Thoracic aorta (tissue), 2 donors: ENCODE measurements at regions not wholly inside any gene's neighbourhood (a gene's known extent, or its start where the extent isn't known, plus 50 kb on each side); places are given as distances from the start of the nearest gene placed in this dataset.
A peak's percentile ranks its signal among the peaks of the same experiment; 100 is the strongest.
"Not testable (repeated sequence)": the region's sequence is repeated elsewhere in the genome, so short reads cannot be mapped to it uniquely, and the experiment has no call there.

ENCODE experiments used
- ATAC-seq: fragments of 150-250 bp; one replicate; pipeline ENCODE4 v1.8.0; 2017; ENCODE audit warnings: low read depth; ENCODE audit not compliant: insufficient number of reproducible peaks, low FRiP score
- DNase-seq: peaks from one replicate; pipeline ENCODE4 v3.0.0-alpha.2; 2020; ENCODE audit warnings: low spot score
- H3K27ac ChIP-seq, 2 donors: fragments of 200-600 bp; sonication (generic); 1 replicate in 1 of 2; 2 replicates in 1 of 2; pipeline ENCODE4 v1.5.1; 2016; ENCODE audit warnings: mild to moderate bottlenecking in 2 of 2, moderate library complexity in 2 of 2
- H3K27me3 ChIP-seq: fragments of 200-600 bp; sonication (generic); replicated peaks from 2 replicates; pipeline ENCODE4 v1.6.0; 2016; ENCODE audit warnings: mild to moderate bottlenecking; ENCODE audit not compliant: insufficient read depth
- H3K36me3 ChIP-seq: fragments of 200-600 bp; sonication (generic); one replicate; pipeline ENCODE4 v1.5.1; 2016
- H3K4me1 ChIP-seq, 2 donors: fragments of 200-600 bp; sonication (generic); 1 replicate in 1 of 2; 2 replicates in 1 of 2; pipeline versions ENCODE4 v1.5.1 to v1.6.0; 2016; ENCODE audit warnings: low read depth in 2 of 2, mild to moderate bottlenecking in 1 of 2; ENCODE audit not compliant: control insufficient read depth in 1 of 2
- H3K4me3 ChIP-seq: fragments of 200-600 bp; sonication (generic); 2 replicates; pipeline ENCODE4 v1.5.1; 2016; ENCODE audit warnings: mild to moderate bottlenecking
- H3K9me3 ChIP-seq: fragments of 200-600 bp; sonication (generic); 2 replicates; pipeline ENCODE4 v1.5.1; 2016
- CTCF ChIP-seq: fragments of 200-600 bp; sonication (generic); IDR thresholded peaks from one replicate; pipeline ENCODE4 v1.5.1; 2019; ENCODE audit warnings: antibody characterized with exemption

GRCh38 chr10:90293616-90294015, 564.2 kb downstream of the HTR7 start:
- Histone ChIP-seq H3K4me3 (no peak overlapping the region), H3K36me3 (no peaks in the 10 kb centered on the region), H3K9me3 (no peaks in the 10 kb centered on the region), H3K4me1 (peaks cover 5 to 12% of the 10 kb centered on the region in 2 donors), H3K27ac (no peak overlapping the region), H3K27me3 (no peaks in the 10 kb centered on the region)
- DNase-seq = no peak
- ATAC-seq = no peak
- no peak for TF ChIP-seq CTCF

GRCh38 chr10:90294821-90295540, 562.9 kb downstream of the HTR7 start:
- DNase-seq, H3K36me3 ChIP-seq, H3K9me3 ChIP-seq, H3K27me3 ChIP-seq, ATAC-seq, H3K27ac ChIP-seq, H3K4me3 ChIP-seq, H3K4me1 ChIP-seq: not testable (repeated sequence)

GRCh38 chr10:90302031-90302430, 555.8 kb downstream of the HTR7 start:
- not testable (repeated sequence) for ATAC-seq, H3K27me3 ChIP-seq, H3K9me3 ChIP-seq, DNase-seq, H3K4me3 ChIP-seq, H3K36me3 ChIP-seq, H3K27ac ChIP-seq
- H3K4me1 ChIP-seq = peaks cover 9 to 17% of the 10 kb centered on the region in 2 donors

- no peak for DNase-seq
- TF ChIP-seq CTCF = no peak
- H3K9me3 ChIP-seq = no peaks in the 10 kb centered on the region
Observed at GRCh38 chr10:90302758-90303481, 554.9 kb downstream of the HTR7 start.

GRCh38 chr10:90304533-90304932, 553.3 kb downstream of the HTR7 start:
- Histone ChIP-seq H3K9me3 (no peaks in the 10 kb centered on the region), H3K4me1 (peaks cover 9 to 17% of the 10 kb centered on the region in 2 donors), H3K27ac (no peak overlapping the region), H3K27me3 (no peaks in the 10 kb centered on the region), H3K4me3 (no peak overlapping the region), H3K36me3 (no peaks in the 10 kb centered on the region)
- ATAC-seq = no peak
- no peak for DNase-seq
- no peak for TF ChIP-seq CTCF

More at GRCh38 chr10:90302758-90303481, 554.9 kb downstream of the HTR7 start:
- Histone ChIP-seq H3K27ac (no peak overlapping the region), H3K27me3 (no peaks in the 10 kb centered on the region), H3K4me3 (no peak overlapping the region), H3K4me1 (peaks cover 9 to 17% of the 10 kb centered on the region in 2 donors), H3K36me3 (no peaks in the 10 kb centered on the region)
- no peak for ATAC-seq

- H3K9me3 ChIP-seq = no peaks in the 10 kb centered on the region
- H3K4me3 ChIP-seq = no peak overlapping the region
- no peaks in the 10 kb centered on the region for H3K27me3 ChIP-seq
- ATAC-seq = peak; percentile 84
- H3K27ac ChIP-seq = peak overlapping the region in 1 of 2 donors; percentile 36
- no peak for DNase-seq
- no peak for TF ChIP-seq CTCF
- H3K4me1 ChIP-seq = peaks cover 9 to 17% of the 10 kb centered on the region in 2 donors
- no peaks in the 10 kb centered on the region for H3K36me3 ChIP-seq
Observed at GRCh38 chr10:90306187-90306586, 551.7 kb downstream of the HTR7 start.
